ENCODE measurements at regions not wholly inside any gene's neighbourhood (a gene's known extent, or its start where the extent isn't known, plus 50 kb on each side); places are given as distances from the start of the nearest gene placed in this dataset.
"Not testable (repeated sequence)": the region's sequence is repeated elsewhere in the genome, so short reads cannot be mapped to it uniquely, and the experiment has no call there.

DNA sequence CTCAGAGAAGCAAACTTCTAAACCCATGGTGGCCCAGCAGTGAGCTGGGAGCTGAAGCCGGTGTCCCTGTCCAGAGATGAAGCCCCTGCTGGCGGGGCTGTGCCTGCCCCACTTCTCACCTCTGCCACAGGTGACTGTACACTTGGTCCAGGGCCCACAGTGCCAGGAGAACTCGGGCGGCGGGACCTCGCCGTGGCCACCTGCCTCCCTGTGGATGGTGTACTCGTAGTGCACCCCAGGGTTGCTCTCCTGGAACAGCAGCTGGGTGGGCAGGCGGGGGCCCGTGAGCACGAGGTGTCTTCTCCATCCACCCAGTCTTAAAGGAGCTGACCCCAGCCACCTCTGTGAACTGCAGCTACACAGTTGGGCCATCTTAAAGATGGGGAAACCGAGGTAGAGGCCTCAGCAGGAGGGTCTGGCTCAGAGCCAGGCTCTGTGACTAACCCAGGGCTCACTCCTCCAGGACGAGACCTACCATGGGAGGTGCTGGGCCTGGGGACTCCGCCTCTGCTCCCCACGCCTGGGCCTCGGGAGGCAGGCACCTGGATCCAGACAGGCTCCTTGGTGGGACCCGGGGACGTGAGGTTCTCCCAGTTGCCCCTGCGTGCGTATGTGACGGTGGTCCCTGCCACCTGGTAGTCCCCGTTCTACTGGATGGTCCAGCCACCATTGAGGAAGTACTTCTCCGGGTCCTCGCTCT is 113.1 kb upstream of the AKAP13 start:
- TF ChIP-seq, protein P1, sequence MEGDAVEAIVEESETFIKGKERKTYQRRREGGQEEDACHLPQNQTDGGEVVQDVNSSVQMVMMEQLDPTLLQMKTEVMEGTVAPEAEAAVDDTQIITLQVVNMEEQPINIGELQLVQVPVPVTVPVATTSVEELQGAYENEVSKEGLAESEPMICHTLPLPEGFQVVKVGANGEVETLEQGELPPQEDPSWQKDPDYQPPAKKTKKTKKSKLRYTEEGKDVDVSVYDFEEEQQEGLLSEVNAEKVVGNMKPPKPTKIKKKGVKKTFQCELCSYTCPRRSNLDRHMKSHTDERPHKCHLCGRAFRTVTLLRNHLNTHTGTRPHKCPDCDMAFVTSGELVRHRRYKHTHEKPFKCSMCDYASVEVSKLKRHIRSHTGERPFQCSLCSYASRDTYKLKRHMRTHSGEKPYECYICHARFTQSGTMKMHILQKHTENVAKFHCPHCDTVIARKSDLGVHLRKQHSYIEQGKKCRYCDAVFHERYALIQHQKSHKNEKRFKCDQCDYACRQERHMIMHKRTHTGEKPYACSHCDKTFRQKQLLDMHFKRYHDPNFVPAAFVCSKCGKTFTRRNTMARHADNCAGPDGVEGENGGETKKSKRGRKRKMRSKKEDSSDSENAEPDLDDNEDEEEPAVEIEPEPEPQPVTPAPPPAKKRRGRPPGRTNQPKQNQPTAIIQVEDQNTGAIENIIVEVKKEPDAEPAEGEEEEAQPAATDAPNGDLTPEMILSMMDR (IDR thresholded peaks at IDR 0.05), result not testable (repeated sequence)
- not testable (repeated sequence) for TF ChIP-seq FOXM1 (IDR thresholded peaks at IDR 0.05; ENCODE audit: low read depth); SIN3A (IDR thresholded peaks at IDR 0.05; ENCODE audit: borderline replicate concordance, low read depth, low read length); ELF1 (IDR thresholded peaks at IDR 0.05); TCF12 (IDR thresholded peaks at IDR 0.05)

All from SK-N-SH (cell line).